ENCODE measurements at regions not wholly inside any gene's neighbourhood (a gene's known extent, or its start where the extent isn't known, plus 50 kb on each side); places are given as distances from the start of the nearest gene placed in this dataset.

GRCh38 chr3:59320080-59320479 is 270.3 kb upstream of the CFAP20DC start:
- no peak for TF ChIP-seq GATA3 (IDR thresholded peaks at IDR 0.05; ENCODE audit: low read depth, low read length)
- TF ChIP-seq GATA2 (IDR thresholded peaks at IDR 0.05; ENCODE audit: low read depth, low read length) = no peak

- TF ChIP-seq GATA2 (IDR thresholded peaks at IDR 0.05; ENCODE audit: low read depth, low read length) (no peak), GATA3 (IDR thresholded peaks at IDR 0.05; ENCODE audit: low read depth, low read length) (no peak)
Measured at GRCh38 chr3:59319442-59319841, 269.6 kb upstream of the CFAP20DC start.

GRCh38 chr3:59318881-59319280 is 269.1 kb upstream of the CFAP20DC start:
- TF ChIP-seq GATA2 (IDR thresholded peaks at IDR 0.05; ENCODE audit: low read depth, low read length) = no peak
- no peak for TF ChIP-seq GATA3 (IDR thresholded peaks at IDR 0.05; ENCODE audit: low read depth, low read length)

GRCh38 chr3:59317386-59317785 is 267.6 kb upstream of the CFAP20DC start:
- TF ChIP-seq GATA3 (IDR thresholded peaks at IDR 0.05; ENCODE audit: low read depth, low read length) (no peak), GATA2 (IDR thresholded peaks at IDR 0.05; ENCODE audit: low read depth, low read length) (no peak)

GRCh38 chr3:59316688-59317275 is 267.0 kb upstream of the CFAP20DC start:
- TF ChIP-seq GATA3 (IDR thresholded peaks at IDR 0.05; ENCODE audit: low read depth, low read length) (no peak), GATA2 (IDR thresholded peaks at IDR 0.05; ENCODE audit: low read depth, low read length) (no peak)

GRCh38 chr3:59313365-59313764 is 263.5 kb upstream of the CFAP20DC start:
- no peak for TF ChIP-seq GATA3 (IDR thresholded peaks at IDR 0.05; ENCODE audit: low read depth, low read length)
- TF ChIP-seq GATA2 (IDR thresholded peaks at IDR 0.05; ENCODE audit: low read depth, low read length) = no peak

GRCh38 chr3:59311231-59311630 is 261.4 kb upstream of the CFAP20DC start:
- no peak for TF ChIP-seq GATA3 (IDR thresholded peaks at IDR 0.05; ENCODE audit: low read depth, low read length)
- TF ChIP-seq GATA2 (IDR thresholded peaks at IDR 0.05; ENCODE audit: low read depth, low read length) = no peak

- TF ChIP-seq GATA2 (IDR thresholded peaks at IDR 0.05; ENCODE audit: low read depth, low read length) (no peak), GATA3 (IDR thresholded peaks at IDR 0.05; ENCODE audit: low read depth, low read length) (no peak)
Measured at GRCh38 chr3:59310736-59311135, 260.9 kb upstream of the CFAP20DC start.

GRCh38 chr3:59308684-59309083 is 258.9 kb upstream of the CFAP20DC start:
- TF ChIP-seq GATA2 (IDR thresholded peaks at IDR 0.05; ENCODE audit: low read depth, low read length) (no peak), GATA3 (IDR thresholded peaks at IDR 0.05; ENCODE audit: low read depth, low read length) (no peak)

- TF ChIP-seq GATA2 (IDR thresholded peaks at IDR 0.05; ENCODE audit: low read depth, low read length) (no peak), GATA3 (IDR thresholded peaks at IDR 0.05; ENCODE audit: low read depth, low read length) (no peak)
Measured at GRCh38 chr3:59308001-59308400, 258.2 kb upstream of the CFAP20DC start.

GRCh38 chr3:59306436-59306835 is 256.6 kb upstream of the CFAP20DC start:
- TF ChIP-seq GATA3 (IDR thresholded peaks at IDR 0.05; ENCODE audit: low read depth, low read length) (no peak), GATA2 (IDR thresholded peaks at IDR 0.05; ENCODE audit: low read depth, low read length) (no peak)

- TF ChIP-seq GATA2 (IDR thresholded peaks at IDR 0.05; ENCODE audit: low read depth, low read length) (no peak), GATA3 (IDR thresholded peaks at IDR 0.05; ENCODE audit: low read depth, low read length) (no peak)
Measured at GRCh38 chr3:59304296-59304695, 254.5 kb upstream of the CFAP20DC start.

GRCh38 chr3:59303452-59303851 is 253.6 kb upstream of the CFAP20DC start:
- TF ChIP-seq GATA2 (IDR thresholded peaks at IDR 0.05; ENCODE audit: low read depth, low read length) (no peak), GATA3 (IDR thresholded peaks at IDR 0.05; ENCODE audit: low read depth, low read length) (no peak)

GRCh38 chr3:59302442-59302841 is 252.6 kb upstream of the CFAP20DC start:
- TF ChIP-seq GATA3 (IDR thresholded peaks at IDR 0.05; ENCODE audit: low read depth, low read length) (no peak), GATA2 (IDR thresholded peaks at IDR 0.05; ENCODE audit: low read depth, low read length) (no peak)

- TF ChIP-seq GATA3 (IDR thresholded peaks at IDR 0.05; ENCODE audit: low read depth, low read length) (no peak), GATA2 (IDR thresholded peaks at IDR 0.05; ENCODE audit: low read depth, low read length) (no peak)
Measured at GRCh38 chr3:59300733-59301132, 250.9 kb upstream of the CFAP20DC start.

- no peak for TF ChIP-seq GATA2 (IDR thresholded peaks at IDR 0.05; ENCODE audit: low read depth, low read length)
- no peak for TF ChIP-seq GATA3 (IDR thresholded peaks at IDR 0.05; ENCODE audit: low read depth, low read length)
Measured at GRCh38 chr3:59299561-59299960, 249.7 kb upstream of the CFAP20DC start.

Measured in SH-SY5Y (cell line).